Mesenchymal stem cell (in vitro differentiated cells and primary cell): ENCODE measurements at regions not wholly inside any gene's neighbourhood (a gene's known extent, or its start where the extent isn't known, plus 50 kb on each side); places are given as distances from the start of the nearest gene placed in this dataset.

Experiments used
- DNase-seq: peaks from one replicate; pipeline ENCODE4 v3.0.0-alpha.2; 2013
- H2AFZ ChIP-seq: one replicate; pipeline ENCODE4 v1.6.1; 2013; ENCODE audit warnings: low read depth, mild to moderate bottlenecking, control low read depth, inconsistent platforms, low read length, moderate library complexity
- H2AK5ac ChIP-seq: 2 replicates; pipeline ENCODE4 v1.6.1; 2013; ENCODE audit warnings: low read length, moderate library complexity, mild to moderate bottlenecking, inconsistent platforms; ENCODE audit not compliant: severe bottlenecking
- H2BK120ac ChIP-seq: one replicate; pipeline ENCODE4 v1.6.1; 2013; ENCODE audit warnings: low read depth, mild to moderate bottlenecking, inconsistent platforms, low read length, moderate library complexity
- H2BK12ac ChIP-seq, 2 experiments: one replicate each; pipeline ENCODE4 v1.6.1; 2013; ENCODE audit warnings: inconsistent platforms in 2 of 2, low read length in 2 of 2, mild to moderate bottlenecking in 2 of 2, moderate library complexity in 2 of 2, control low read depth in 1 of 2
- H2BK15ac ChIP-seq: one replicate; pipeline ENCODE4 v1.6.1; 2013; ENCODE audit warnings: mild to moderate bottlenecking, low read depth, inconsistent platforms; ENCODE audit not compliant: poor library complexity, severe bottlenecking
- H2BK5ac ChIP-seq: 2 replicates; pipeline ENCODE4 v1.6.1; 2013; ENCODE audit warnings: low read depth, mild to moderate bottlenecking, low read length, control low read depth, inconsistent platforms; ENCODE audit not compliant: poor library complexity, severe bottlenecking
- H3K14ac ChIP-seq, 2 experiments: one replicate each; pipeline ENCODE4 v1.6.1; 2013; ENCODE audit warnings: inconsistent platforms in 2 of 2, low read length in 2 of 2, control low read depth in 1 of 2, mild to moderate bottlenecking in 1 of 2, moderate library complexity in 1 of 2
- H3K18ac ChIP-seq, 2 experiments: one replicate each; pipeline ENCODE4 v1.6.1; 2013; ENCODE audit warnings: inconsistent platforms in 2 of 2, low read length in 2 of 2, control low read depth in 1 of 2, low read depth in 1 of 2, mild to moderate bottlenecking in 1 of 2
- H3K23ac ChIP-seq, 2 experiments: one replicate each; pipeline ENCODE4 v1.6.1; 2013; ENCODE audit warnings: inconsistent platforms in 2 of 2, low read length in 2 of 2, mild to moderate bottlenecking in 2 of 2, moderate library complexity in 2 of 2, control low read depth in 1 of 2
- H3K27ac ChIP-seq: 2 replicates; pipeline ENCODE4 v1.5.1; 2013; ENCODE audit warnings: mild to moderate bottlenecking, moderate library complexity, low read length, control low read depth, inconsistent platforms; ENCODE audit not compliant: poor library complexity, severe bottlenecking
- H3K27me3 ChIP-seq, 2 experiments: 2 replicates each; pipeline versions ENCODE4 v1.6.1 to v1.7.0; 2013; ENCODE audit warnings: low read length in 2 of 2, mild to moderate bottlenecking in 2 of 2, moderate library complexity in 2 of 2, control low read depth in 1 of 2, inconsistent platforms in 1 of 2; ENCODE audit not compliant: control insufficient read depth in 1 of 2, insufficient read depth in 1 of 2
- H3K36me3 ChIP-seq, 2 experiments: 2 replicates each; pipeline versions ENCODE4 v1.6.1 to v1.7.0; 2013; ENCODE audit warnings: low read length in 2 of 2, control low read depth in 1 of 2, inconsistent platforms in 1 of 2, low read depth in 1 of 2, mild to moderate bottlenecking in 1 of 2; ENCODE audit not compliant: insufficient read depth in 2 of 2, control insufficient read depth in 1 of 2
- H3K4ac ChIP-seq, 2 experiments: one replicate each; pipeline ENCODE4 v1.6.1; 2013; ENCODE audit warnings: inconsistent platforms in 2 of 2, low read length in 2 of 2, mild to moderate bottlenecking in 2 of 2, moderate library complexity in 2 of 2, control low read depth in 1 of 2, low read depth in 1 of 2
- H3K4me1 ChIP-seq: 2 replicates; pipeline ENCODE4 v1.6.1; 2013; ENCODE audit warnings: low read depth, low read length, control low read depth; ENCODE audit not compliant: control insufficient read depth, insufficient read depth
- H3K4me2 ChIP-seq: 2 replicates; pipeline ENCODE4 v1.6.1; 2013; ENCODE audit warnings: low read length, mild to moderate bottlenecking, inconsistent platforms; ENCODE audit not compliant: poor library complexity, severe bottlenecking
- H3K4me3 ChIP-seq, 2 experiments: 2 replicates each; pipeline versions ENCODE4 v1.5.1 to v1.7.0; 2013; ENCODE audit warnings: low read length in 2 of 2, mild to moderate bottlenecking in 2 of 2, control low read depth in 1 of 2, low read depth in 1 of 2; ENCODE audit not compliant: insufficient read depth in 1 of 2
- H3K79me1 ChIP-seq: replicated peaks from 2 replicates; pipeline ENCODE4 v1.6.1; 2013; ENCODE audit warnings: mild to moderate bottlenecking, control low read depth, low read length, inconsistent platforms; ENCODE audit not compliant: poor library complexity, severe bottlenecking
- H3K9ac ChIP-seq: 2 replicates; pipeline ENCODE4 v1.7.0; 2013; ENCODE audit warnings: mild to moderate bottlenecking, low read length, moderate library complexity
- H3K9me3 ChIP-seq: 2 replicates; pipeline ENCODE4 v1.7.0; 2013; ENCODE audit warnings: mild to moderate bottlenecking, low read length; ENCODE audit not compliant: control insufficient read depth
- H4K8ac ChIP-seq: one replicate; pipeline ENCODE4 v1.6.1; 2013; ENCODE audit warnings: inconsistent platforms, mild to moderate bottlenecking, low read length, moderate library complexity
- H4K91ac ChIP-seq: one replicate; pipeline ENCODE4 v1.6.1; 2013; ENCODE audit warnings: mild to moderate bottlenecking, low read length, inconsistent platforms
- WGBS: methylation state at CpG from one replicate; pipeline ENCODE4 v1.1.7; 2013; ENCODE audit warnings: mixed read lengths; 5-methylcytosine and 5-hydroxymethylcytosine counted together

DNA sequence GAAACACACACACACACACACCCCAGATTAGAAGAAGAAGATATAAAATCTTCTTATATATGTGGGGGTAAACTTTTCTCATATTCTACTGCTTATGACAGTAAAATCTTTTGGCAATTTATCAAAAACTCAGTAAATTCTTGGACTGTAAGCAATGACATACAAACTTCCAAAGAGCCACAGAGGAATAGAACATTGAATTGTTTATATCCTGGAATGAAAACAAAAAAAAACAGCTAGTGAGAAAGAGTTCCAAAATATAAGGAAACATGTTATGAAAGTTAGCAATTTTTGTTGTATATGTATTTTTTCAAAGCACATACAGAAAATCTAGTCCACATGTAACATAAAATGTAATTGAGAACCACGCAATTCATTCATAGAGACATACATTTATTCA, 764.9 kb downstream of the DSC3 start:
- Histone ChIP-seq H2BK5ac (no peak overlapping the region), H4K91ac (no peak overlapping the region), H2AK5ac (no peak overlapping the region), H2AFZ (no peak overlapping the region), H3K14ac (no peak overlapping the region), H3K18ac (no peak overlapping the region), H3K27ac (no peak overlapping the region), H2BK15ac (no peak overlapping the region), H3K9ac (no peak overlapping the region), H3K36me3 (no peaks in the 10 kb centered on the region), H3K9me3 (no peaks in the 10 kb centered on the region), H3K4me3 (no peak overlapping the region), H2BK120ac (no peak overlapping the region), H3K79me1 (no peaks in the 10 kb centered on the region), H3K27me3 (no peaks in the 10 kb centered on the region), H4K8ac (no peak overlapping the region), H3K4me1 (no peaks in the 10 kb centered on the region), H3K4me2 (no peak overlapping the region), H2BK12ac (no peak overlapping the region), H3K4ac (no peak overlapping the region), H3K23ac (no peak overlapping the region)
- WGBS, result 100% methylated on average over 1 of the region's 1 CpG
- peak; percentile 16 for DNase-seq

GRCh38 chr18:30271716-30272115, 770.8 kb downstream of the DSC3 start:
- 77% methylated on average over 2 of the region's 3 CpGs for WGBS
- H2BK5ac ChIP-seq, result no peak overlapping the region
- no peaks in the 10 kb centered on the region for H3K4me1 ChIP-seq
- no peak overlapping the region for H2AK5ac ChIP-seq
- H3K14ac ChIP-seq, result no peak overlapping the region
- no peak overlapping the region for H2BK15ac ChIP-seq
- H3K27me3 ChIP-seq, result no peaks in the 10 kb centered on the region
- H4K8ac ChIP-seq, result no peak overlapping the region
- H3K27ac ChIP-seq, result no peak overlapping the region
- H3K4ac ChIP-seq, result no peak overlapping the region
- no peak overlapping the region for H3K4me3 ChIP-seq
- no peak for DNase-seq
- H3K79me1 ChIP-seq, result no peaks in the 10 kb centered on the region
- no peaks in the 10 kb centered on the region for H3K36me3 ChIP-seq
- no peak overlapping the region for H3K9ac ChIP-seq
- H2BK12ac ChIP-seq, result no peak overlapping the region
- no peak overlapping the region for H2AFZ ChIP-seq
- H2BK120ac ChIP-seq, result no peak overlapping the region
- H3K9me3 ChIP-seq, result no peaks in the 10 kb centered on the region
- H3K4me2 ChIP-seq, result no peak overlapping the region
- no peak overlapping the region for H4K91ac ChIP-seq
- H3K23ac ChIP-seq, result no peak overlapping the region
- no peak overlapping the region for H3K18ac ChIP-seq

DNA sequence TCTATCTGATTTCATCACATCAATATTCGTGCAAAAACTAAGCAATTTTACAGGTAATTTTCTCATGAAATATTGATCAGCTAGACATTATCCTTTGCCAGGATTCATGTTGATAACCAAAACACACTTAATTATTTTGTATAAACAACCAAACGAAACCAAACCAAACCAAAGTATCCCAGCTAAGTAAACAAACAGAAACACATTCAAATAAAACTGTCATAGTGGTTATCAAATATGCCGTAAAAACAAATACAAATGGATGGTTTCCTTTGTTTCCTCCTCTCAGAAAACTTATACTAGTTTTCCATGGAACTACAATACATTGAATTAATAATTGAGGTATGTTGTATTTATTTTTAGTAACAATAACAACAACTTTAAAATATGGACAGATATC, 777.4 kb downstream of the DSC3 start:
- H3K27me3 ChIP-seq, result no peaks in the 10 kb centered on the region
- no peaks in the 10 kb centered on the region for H3K79me1 ChIP-seq
- H2AK5ac ChIP-seq, result no peak overlapping the region
- no peak overlapping the region for H3K27ac ChIP-seq
- H3K4ac ChIP-seq, result no peak overlapping the region
- no peak overlapping the region for H4K91ac ChIP-seq
- no peak overlapping the region for H4K8ac ChIP-seq
- H3K36me3 ChIP-seq, result no peaks in the 10 kb centered on the region
- H3K23ac ChIP-seq, result no peak overlapping the region
- no peaks in the 10 kb centered on the region for H3K4me1 ChIP-seq
- WGBS, result 51% methylated on average over 2 of the region's 3 CpGs
- H3K9me3 ChIP-seq, result no peaks in the 10 kb centered on the region
- H3K4me2 ChIP-seq, result no peak overlapping the region
- H3K9ac ChIP-seq, result no peak overlapping the region
- H2BK15ac ChIP-seq, result no peak overlapping the region
- no peak overlapping the region for H3K18ac ChIP-seq
- H2BK120ac ChIP-seq, result no peak overlapping the region
- H3K14ac ChIP-seq, result no peak overlapping the region
- no peak overlapping the region for H2BK5ac ChIP-seq
- DNase-seq, result no peak
- H2AFZ ChIP-seq, result no peak overlapping the region
- no peak overlapping the region for H3K4me3 ChIP-seq
- H2BK12ac ChIP-seq, result no peak overlapping the region

GRCh38 chr18:30254331-30254730, 788.2 kb downstream of the DSC3 start:
- Histone ChIP-seq H3K9me3 (no peaks in the 10 kb centered on the region), H3K18ac (no peak overlapping the region), H2AFZ (no peak overlapping the region), H2BK120ac (no peak overlapping the region), H2BK12ac (no peak overlapping the region), H3K23ac (no peak overlapping the region), H2BK15ac (no peak overlapping the region), H3K4me2 (no peak overlapping the region), H3K27ac (no peak overlapping the region), H3K4ac (no peak overlapping the region), H3K4me3 (no peak overlapping the region), H3K9ac (no peak overlapping the region), H4K91ac (no peak overlapping the region), H3K27me3 (no peaks in the 10 kb centered on the region), H3K79me1 (no peaks in the 10 kb centered on the region), H3K4me1 (no peaks in the 10 kb centered on the region), H3K14ac (no peak overlapping the region), H3K36me3 (no peaks in the 10 kb centered on the region), H4K8ac (no peak overlapping the region), H2BK5ac (no peak overlapping the region), H2AK5ac (no peak overlapping the region)
- WGBS, result 100% methylated on average over 1 of the region's 2 CpGs
- DNase-seq, result no peak
